KG1 (cell line): ENCODE measurements at regions not wholly inside any gene's neighbourhood (a gene's known extent, or its start where the extent isn't known, plus 50 kb on each side); places are given as distances from the start of the nearest gene placed in this dataset.

ENCODE experiments used
- DNase-seq: peaks from one replicate; lab custom pipeline; 2025; lab: John Stamatoyannopoulos, UW

DNA sequence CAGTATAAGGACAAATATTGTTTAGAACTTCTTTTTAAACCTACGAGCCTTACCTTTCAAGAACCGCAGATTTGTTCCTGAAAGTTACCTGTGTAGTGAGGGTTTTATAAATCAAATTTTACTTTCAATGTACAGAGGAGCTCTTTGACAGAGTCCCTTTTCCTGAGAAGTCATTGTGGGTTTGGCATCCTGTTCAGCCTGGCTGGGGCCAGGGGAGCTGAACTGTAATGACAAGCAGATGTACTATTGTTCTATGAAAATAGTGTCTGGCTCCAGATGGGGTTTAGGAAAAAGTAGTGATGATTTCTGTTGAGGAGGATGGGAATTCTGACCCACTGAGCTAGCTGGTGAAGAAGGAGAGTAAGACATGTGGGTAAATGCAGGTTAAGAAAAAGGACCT is 196.2 kb upstream of the PGRMC2 start:
- no peak for DNase-seq

DNA sequence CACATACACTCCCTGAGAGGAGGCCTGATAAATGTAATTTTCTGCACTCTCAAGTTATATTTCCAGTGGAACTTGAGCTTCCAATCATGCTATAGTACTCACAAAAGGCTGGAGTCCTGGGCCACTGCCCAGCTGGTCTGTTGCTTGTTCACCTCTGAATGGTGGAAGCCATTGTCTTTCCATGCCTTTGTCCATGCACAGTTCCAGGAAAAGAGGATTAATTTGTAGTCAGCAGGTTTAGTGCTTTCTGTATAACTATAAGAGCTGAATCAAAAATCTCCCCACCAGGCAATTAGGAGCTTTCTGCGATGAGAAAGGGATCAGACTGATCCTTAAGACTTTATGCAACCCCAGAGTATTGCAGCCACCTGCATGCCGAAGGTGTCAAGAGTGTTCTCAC is 195.4 kb upstream of the PGRMC2 start:
- DNase-seq, result no peak

DNA sequence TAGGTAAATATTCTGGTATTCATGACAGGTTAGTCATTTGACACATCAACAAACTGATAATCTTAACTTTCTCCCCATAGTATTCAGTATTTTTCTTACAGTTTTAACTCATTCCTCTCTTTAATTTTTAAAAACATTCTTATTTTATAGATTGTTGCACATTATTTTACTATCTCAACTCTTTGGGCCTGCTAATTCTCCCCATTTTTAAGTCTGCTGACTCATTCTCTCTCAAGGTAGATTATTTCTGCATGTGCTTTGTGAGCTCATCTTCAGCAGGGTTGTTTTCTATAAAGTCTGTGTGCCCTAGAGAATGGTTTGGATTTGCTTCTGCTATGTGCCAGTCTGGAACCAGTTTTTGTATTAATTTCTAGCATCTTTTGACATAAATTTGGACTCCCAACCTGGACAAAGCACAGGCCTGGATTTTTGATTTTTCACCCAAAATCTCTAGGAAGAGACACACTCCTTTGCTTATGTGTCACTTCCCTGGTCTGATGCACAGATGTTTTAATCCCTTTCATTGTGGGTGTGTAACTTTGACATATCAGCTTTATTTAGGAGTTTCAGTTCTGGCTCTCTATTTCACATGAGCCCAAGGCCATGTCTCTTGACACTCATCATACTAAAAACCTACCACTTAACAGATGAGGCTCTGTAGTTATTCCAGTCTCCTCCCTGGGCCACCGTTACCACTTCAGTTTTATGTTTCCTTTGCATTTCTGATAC is 194.3 kb upstream of the PGRMC2 start:
- DNase-seq, result no peak

DNA sequence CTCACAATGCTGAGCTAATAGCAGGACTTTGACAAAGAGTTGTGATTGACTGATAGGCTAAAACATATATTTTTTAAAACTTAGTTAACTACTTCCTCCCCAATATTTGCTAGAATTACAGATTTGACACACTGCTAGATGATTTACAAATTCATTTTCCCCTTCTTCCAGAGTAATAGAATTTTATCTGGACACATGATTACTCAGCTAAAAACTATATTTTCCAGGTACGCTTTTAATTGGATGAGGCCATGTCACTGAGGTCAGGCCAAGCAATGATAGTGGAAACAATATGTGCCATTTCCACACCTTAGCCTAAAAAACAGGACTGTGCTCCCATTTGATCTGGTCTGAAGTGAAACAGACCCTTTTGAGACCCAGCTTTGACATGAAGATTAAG is 193.3 kb upstream of the PGRMC2 start:
- no peak for DNase-seq

DNA sequence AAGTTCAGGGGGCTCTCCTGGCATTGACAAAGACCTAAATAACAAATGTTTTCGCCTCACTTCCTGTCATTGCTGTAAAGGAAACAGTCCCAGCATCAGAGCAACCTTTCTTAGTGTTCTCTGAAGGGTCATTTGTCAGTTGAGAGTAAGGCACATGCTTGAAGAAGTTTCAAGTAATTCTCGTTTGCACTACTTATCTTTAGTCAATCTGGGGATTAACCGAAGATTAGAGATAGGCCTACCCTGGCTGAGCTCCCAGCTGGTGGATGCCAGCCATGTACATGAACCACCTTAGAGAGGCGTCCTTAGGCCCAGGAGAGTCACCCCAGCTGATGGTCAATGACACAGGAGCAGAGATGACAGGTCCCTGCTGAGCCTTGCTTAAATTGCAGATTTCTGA is 189.9 kb upstream of the PGRMC2 start:
- DNase-seq, result no peak

DNA sequence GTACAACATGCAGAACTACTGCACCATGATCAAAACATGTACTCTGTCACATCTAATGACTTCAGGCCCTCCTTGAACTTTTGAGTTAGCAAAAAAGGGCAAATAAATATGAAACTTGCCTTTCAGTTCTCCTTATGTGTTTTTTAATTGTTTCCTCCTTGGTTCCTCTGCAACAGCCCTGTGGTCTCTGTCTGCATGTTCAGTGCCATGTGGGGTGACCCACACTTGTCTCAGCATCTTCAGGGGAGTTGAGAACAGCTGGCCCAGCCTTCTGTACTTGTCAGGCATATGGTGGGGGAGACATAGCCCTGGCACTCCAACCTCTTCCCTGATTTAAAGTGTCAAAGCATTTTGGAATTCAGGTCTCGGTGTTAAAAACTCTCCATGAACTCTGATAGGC is 188.0 kb upstream of the PGRMC2 start:
- DNase-seq, result no peak

DNA sequence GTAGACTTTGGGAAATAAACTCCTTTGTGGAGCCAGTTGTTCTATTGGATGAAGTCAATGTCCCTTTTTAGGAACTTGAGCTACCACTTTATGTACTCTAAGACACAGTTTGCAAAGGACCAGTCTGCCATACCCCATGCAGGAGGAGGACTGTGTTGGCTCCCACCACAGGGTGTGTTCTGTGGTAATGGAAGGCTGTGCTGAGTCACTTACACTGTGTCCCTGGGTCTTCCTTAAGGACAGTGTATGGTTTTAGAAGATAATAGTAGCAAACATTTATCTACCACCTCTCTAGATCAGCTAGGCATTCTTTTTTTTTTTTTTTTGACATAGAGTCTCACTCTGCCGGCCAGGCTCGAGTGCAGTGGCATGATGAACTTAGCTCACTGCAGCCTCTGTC is 184.0 kb upstream of the PGRMC2 start:
- no peak for DNase-seq

DNA sequence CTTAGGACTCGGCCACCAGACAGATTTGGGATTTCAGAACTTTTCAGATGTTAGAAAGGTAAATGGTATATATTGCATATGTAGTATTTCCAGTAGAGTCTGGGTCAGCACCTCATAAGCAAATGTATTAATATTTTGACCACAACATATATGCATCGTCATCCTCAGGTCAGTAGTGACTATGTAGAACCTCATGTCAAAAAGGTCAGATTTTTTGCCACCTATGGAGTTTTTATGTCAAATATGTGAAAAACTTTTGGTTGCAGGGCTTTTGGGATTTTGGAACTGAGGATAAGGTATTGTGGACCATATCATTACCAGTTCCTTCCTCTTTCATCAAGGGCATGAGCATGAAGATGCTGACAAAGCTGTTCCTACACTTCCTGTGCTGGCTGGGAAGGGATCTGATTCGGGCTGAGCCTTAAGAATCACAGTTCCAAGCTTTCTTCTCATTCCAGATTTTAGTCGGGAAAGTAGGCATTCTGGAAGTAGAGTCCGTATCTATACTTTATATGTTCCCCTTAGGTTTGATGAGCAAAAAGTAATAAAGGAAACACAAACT is 183.0 kb upstream of the PGRMC2 start:
- no peak for DNase-seq

DNA sequence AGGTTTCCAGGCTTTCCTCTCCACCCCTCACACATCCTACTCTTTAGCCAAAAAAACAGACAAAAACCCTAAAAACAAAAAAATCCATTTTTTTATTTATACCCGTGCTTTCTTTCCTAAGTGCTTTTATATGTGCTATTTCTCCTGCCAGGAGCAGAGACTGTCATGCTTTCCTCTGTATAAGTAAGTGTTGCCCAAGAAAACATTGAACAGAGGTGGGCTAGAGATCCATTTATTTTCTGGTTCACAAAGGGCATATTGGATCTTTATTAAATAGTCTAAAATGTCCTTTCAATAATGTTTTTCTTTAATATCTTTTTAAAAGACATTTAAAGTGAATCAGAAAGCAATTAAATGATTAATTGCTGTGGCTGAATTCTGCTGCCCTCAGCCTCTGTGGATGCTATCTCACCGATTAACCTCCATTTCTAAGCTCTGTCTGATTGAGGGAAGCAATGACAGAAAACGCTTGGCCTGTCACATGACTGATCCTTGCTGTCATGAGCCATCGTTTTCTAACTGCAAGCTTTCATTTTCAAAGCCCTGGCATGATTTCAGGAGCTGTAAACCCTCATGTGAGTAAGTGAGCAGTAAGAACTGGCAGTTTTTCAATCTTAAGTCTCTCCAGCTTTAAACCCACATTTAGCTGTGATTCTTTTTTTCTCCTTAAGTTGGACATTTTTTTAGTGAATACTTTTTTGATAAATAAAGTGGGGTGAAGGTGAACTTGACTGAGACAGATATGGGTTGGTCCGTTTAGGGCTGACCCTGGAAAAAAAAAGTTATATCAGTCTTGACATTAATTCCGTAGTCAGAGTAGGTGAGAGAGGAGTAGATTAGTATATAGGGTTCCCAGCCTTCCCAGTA is 180.7 kb upstream of the PGRMC2 start:
- no peak for DNase-seq

DNA sequence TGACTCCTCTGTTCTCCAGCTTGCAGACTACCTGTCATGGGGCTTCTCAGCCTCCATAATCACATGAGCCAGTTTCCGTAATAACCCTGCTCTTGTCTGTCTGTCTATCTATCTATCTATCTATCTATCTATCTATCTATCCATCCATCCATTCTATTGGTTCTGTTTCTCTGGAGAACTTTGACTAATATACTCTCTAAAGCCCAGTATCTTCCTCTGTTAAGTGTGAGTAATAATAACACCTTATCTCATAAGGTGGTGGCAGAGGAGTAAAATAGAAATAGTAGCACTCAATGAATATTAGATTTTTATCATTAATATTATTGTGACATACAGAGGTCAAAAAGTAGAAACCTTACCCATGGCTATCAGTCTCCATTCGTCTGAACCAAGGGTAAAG is 177.9 kb upstream of the PGRMC2 start:
- DNase-seq, result no peak

DNA sequence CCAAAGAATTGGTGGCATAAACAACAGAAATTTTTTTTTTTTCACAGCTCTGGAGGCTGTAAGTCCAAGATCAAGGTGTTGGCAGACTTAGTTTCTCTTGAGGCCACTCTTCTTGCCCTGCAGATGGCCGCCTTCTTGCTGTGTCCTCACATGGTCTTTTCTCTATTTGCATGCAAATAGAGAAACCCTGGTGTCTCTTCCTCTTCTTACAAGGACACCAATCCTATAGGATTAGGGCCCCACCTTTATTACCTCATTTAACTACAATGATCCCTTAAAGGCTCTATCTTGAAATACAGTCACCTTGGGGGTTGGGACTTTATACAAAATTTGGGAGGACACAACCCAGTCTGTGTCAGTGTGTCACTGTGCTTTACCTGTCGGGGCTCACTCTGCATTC is 175.4 kb upstream of the PGRMC2 start:
- no peak for DNase-seq

DNA sequence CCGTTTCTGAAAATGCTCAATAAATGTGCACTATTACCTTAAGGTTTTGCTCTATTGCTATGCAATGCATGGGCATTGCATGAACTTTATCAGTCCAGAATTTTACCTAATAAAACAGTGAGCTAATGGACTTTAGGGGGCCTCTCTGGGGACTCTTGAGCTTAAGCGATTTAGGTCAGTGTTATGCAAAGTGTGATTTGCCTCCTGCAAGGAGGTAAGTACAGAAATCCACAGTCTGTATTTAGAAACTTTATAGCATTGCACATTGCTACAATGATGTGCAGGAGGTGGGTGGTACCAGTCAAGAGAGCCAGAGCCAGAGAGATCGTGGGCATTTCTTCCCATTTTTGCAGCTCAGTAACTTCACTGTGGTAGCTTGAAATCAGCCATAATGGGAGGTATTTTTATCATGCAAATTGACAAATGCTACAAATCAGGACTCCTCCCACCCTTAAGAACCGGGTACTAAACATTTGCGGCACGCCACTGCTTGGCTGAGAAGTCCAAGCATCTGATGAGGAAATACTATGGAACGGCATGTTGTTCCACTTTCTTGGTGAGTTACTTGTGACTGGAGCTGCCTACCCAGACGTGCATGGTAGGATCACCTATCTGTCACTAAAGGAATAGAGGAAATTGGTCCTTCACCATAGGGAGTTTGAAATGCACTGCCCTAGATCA is 174.6 kb upstream of the PGRMC2 start:
- DNase-seq, result no peak

DNA sequence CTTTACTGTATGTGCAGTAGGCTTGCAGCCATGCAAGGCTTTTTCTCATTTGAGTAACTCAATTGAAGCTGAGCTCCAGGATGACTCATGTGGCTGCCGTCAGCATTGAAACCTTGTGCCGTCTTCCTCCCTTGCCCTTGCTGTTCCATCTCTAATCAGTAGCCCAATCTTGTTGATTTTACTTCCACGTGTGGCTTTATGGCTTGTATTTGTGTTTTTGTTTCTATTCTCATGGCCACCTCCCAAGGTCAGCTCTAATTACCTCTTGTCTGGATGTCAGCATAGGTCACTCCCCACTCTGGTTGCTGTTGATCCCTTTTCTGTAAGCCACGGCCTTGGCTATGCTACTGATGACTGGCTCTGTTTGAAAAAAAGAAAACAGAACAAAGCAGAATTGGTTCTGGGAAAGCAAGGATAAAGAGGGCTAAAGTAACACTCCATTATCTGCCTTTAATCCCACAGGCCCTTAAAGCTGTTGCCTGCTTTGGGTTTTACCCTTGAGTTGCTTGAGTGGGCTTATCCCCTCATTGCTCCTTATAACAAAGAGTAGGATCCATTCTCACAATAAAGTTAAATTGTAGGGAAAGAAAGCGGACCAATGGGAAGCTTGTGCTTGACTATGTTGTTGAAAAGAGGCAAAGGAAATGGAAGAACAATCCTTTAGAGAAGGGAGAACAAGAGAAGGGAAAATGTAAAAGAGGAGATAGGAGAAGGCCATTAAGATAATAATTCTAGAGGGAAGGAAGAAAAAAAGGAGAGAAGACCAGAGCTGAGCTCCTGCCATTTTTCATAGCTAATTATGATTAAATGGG is 173.9 kb upstream of the PGRMC2 start:
- no peak for DNase-seq

DNA sequence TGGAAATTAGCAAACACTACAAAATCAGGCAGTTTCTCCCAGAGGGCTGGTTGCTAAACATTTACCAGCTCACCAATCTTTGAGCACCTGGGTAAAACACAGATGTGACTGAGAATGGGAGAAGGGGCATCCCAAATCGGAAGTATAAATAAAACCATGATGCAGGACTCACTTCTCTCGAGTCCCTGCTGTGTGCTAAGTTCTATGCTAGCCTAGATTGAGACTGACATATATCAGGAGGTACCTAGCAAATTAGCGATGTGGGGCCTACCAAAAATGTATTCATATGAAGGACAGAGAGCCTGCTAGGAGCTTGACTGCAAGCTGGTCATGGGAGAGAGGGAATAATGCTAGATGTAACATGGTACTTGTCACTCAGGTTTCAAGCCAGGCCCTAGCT is 171.9 kb upstream of the PGRMC2 start:
- DNase-seq, result no peak

DNA sequence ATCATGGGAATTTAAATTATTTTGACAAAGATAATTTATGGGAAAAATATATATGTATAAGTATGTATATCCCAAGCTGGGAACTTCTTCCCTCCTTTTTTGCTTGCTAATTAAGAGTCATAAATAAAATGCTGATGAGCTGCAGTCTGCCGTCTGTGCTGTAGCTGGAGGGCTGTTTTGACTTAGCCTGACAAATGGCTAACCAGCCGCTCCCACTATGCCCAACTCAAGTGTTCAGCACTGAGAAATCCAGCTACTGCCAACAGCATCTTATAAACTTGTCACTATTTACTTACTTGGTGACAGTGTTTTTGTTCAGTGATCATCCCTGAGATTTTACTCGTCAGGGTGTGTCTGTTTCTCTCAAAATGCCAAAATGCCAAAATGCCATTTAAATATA is 171.2 kb upstream of the PGRMC2 start:
- DNase-seq, result no peak

DNA sequence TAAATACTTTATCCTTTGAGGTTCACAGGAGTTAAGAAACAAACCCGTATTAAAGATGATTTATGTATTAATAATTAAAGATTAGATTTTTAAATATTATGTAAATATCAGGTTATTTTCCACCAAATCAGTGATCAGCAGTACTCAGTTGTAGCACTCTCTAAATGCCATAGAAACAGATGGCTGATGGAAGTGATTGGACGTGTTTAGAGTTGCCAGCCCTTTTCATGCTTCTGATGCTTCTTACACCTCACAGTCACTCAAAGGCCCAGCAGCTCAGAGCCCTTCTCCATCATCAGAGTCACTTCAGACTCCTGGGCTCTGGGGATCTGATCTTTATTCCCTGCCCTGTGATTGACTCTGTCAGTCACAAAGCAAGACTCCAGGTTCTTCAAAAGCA is 170.1 kb upstream of the PGRMC2 start:
- no peak for DNase-seq

DNA sequence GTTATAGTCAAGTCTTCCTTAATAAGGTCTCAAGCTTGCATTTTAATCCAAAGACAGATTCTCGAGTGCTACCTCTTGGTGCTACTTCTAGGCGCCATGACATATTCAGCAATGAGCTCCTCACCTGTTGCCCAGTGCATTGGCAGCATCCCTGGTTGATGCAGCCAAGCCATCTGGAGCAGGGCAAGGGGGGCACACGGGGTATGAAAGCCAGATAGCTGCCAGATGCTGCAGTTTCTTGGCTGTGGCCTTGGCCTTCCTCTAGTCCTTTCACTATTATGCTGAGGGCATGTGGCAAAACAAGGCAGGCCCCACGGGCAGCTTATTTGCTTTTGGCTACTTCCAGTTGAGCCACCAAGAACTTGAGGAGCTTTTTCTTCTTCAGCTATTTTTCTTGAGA is 168.6 kb upstream of the PGRMC2 start:
- DNase-seq, result no peak

DNA sequence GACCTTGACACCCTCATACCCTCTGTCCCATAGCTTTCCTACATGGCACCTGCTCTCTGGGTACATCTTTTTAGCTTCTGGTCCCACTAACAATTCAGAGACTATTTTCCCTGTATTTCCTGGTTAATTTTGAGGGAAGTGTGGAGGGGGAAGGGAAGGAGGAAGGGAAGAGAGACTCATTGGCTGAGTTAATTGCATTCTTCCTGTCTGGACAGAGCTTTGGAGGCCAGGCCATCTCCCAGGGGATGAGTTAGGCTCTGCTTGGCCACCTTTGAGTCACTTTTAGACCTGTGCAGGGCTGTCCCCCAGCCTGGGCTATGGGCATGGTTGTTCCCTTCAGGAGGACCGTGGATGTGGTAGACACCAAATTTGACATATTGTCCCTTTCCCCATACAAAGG is 167.9 kb upstream of the PGRMC2 start:
- no peak for DNase-seq

DNA sequence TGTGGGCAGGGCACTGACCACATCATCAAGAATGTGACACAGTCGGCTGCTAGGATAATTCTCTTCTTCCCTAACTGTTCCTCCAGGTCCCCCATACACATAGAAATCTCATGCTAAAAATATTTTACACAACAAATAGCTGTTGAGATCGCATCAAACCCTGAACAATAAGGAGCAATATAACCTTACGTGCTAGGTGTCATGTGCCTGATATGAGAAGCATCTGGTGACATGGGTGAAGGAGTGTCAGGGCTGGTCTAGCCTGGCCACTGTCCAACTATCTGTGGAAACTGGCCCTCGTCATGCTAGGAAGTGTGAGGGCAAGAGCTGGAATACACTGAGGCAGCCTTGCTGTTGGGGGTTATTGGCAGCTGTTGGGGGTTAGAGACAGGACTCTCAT is 167.3 kb upstream of the PGRMC2 start:
- DNase-seq, result no peak

DNA sequence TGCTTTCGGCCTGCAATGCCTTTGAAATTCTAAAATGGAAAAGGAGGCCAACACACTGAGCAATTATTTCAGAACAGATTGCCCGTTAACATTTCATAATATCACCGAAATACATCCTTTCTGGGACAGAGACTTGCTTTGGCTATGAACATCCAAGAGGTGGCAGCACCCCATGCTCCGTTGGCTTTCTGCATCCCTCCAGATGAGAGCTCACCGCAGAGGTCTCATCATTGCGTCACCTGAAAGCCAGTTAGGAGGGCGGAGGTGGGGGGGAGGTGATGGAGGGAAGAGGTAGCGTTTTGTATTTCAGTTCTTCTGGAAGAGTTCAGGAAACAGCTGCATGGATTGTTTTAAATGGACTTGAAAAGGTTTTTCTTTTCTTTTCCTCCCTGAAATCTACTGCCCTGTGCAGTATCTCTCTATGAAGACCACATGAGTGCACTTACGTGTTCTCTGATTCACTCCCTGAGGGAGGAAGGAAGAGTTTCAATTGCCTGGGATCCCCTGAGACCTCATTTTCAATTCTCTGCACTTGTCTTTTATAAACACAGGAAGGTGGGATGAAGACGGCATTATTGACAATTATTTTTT is 166.8 kb upstream of the PGRMC2 start:
- peak; percentile 7 for DNase-seq

DNA sequence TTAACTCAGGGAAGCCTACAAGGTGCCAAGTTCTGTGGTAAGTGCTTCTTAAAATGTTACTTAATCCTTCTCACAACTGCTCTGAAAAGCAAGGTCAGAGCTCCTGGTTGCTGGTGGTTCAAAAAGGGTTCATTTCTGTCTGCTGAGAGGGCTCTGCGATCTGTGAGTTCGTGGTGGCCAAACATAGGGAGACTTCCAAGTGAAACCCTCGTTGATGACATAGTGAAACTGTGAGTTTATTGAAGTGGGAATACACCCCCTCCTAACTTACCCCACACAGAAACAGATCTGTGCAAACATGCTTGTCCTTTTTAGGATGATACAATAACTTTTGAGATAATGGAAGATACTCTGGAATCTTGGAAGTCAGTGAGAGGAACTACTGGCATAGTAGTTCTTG is 164.8 kb upstream of the PGRMC2 start:
- DNase-seq, result no peak
